ENCODE measurements at regions not wholly inside any gene's neighbourhood (a gene's known extent, or its start where the extent isn't known, plus 50 kb on each side); places are given as distances from the start of the nearest gene placed in this dataset.
"Not testable (repeated sequence)": the region's sequence is repeated elsewhere in the genome, so short reads cannot be mapped to it uniquely, and the experiment has no call there.

- no peak for DNase-seq
Observed at GRCh38 chr12:127162307-127162706, 1104.7 kb upstream of the TMEM132C start.

GRCh38 chr12:127162902-127163301 lies 1104.1 kb upstream of the TMEM132C start:
- peak; percentile 60 for DNase-seq

- DNase-seq: peak; percentile 92
Observed at GRCh38 chr12:127165567-127166392, 1101.2 kb upstream of the TMEM132C start.

- no peak for DNase-seq
Observed at GRCh38 chr12:127169321-127170181, 1097.4 kb upstream of the TMEM132C start.

GRCh38 chr12:127170226-127171180 lies 1096.5 kb upstream of the TMEM132C start:
- DNase-seq: no peak

- DNase-seq: no peak
Observed at GRCh38 chr12:127172861-127173260, 1094.1 kb upstream of the TMEM132C start.

- DNase-seq: not testable (repeated sequence)
Observed at GRCh38 chr12:127173971-127174370, 1093.0 kb upstream of the TMEM132C start.

GRCh38 chr12:127174881-127175280 lies 1092.1 kb upstream of the TMEM132C start:
- no peak for DNase-seq

- no peak for DNase-seq
Observed at GRCh38 chr12:127175361-127175760, 1091.6 kb upstream of the TMEM132C start.

- no peak for DNase-seq
Observed at GRCh38 chr12:127176804-127177203, 1090.2 kb upstream of the TMEM132C start.

- no peak for DNase-seq
Observed at GRCh38 chr12:127178052-127178451, 1088.9 kb upstream of the TMEM132C start.

GRCh38 chr12:127178463-127178862 lies 1088.5 kb upstream of the TMEM132C start:
- no peak for DNase-seq

- no peak for DNase-seq
Observed at GRCh38 chr12:127179176-127179575, 1087.8 kb upstream of the TMEM132C start.

- DNase-seq: no peak
Observed at GRCh38 chr12:127182018-127182417, 1085.0 kb upstream of the TMEM132C start.

GRCh38 chr12:127189992-127190391 lies 1077.0 kb upstream of the TMEM132C start:
- no peak for DNase-seq

- DNase-seq: no peak
Observed at GRCh38 chr12:127191129-127191528, 1075.8 kb upstream of the TMEM132C start.

GRCh38 chr12:127192391-127192790 lies 1074.6 kb upstream of the TMEM132C start:
- no peak for DNase-seq

GRCh38 chr12:127193341-127193740 lies 1073.6 kb upstream of the TMEM132C start:
- DNase-seq: no peak

GRCh38 chr12:127194176-127194575 lies 1072.8 kb upstream of the TMEM132C start:
- no peak for DNase-seq

- DNase-seq: no peak
Observed at GRCh38 chr12:127205781-127206555, 1061.0 kb upstream of the TMEM132C start.

- no peak for DNase-seq
Observed at GRCh38 chr12:127209318-127209717, 1057.7 kb upstream of the TMEM132C start.

- DNase-seq: no peak
Observed at GRCh38 chr12:127214186-127214585, 1052.8 kb upstream of the TMEM132C start.
